ENCODE measurements at regions not wholly inside any gene's neighbourhood (a gene's known extent, or its start where the extent isn't known, plus 50 kb on each side); places are given as distances from the start of the nearest gene placed in this dataset.

GRCh38 chr1:30360281-30360680 is 363.1 kb downstream of the MATN1 start:
- TF ChIP-seq GATA3 (IDR thresholded peaks at IDR 0.05; ENCODE audit: low read depth, low read length) (no peak), GATA2 (IDR thresholded peaks at IDR 0.05; ENCODE audit: low read depth, low read length) (no peak)

Data from SH-SY5Y (cell line).